AG20443 (cell line): ENCODE measurements at regions not wholly inside any gene's neighbourhood (a gene's known extent, or its start where the extent isn't known, plus 50 kb on each side); places are given as distances from the start of the nearest gene placed in this dataset.

ENCODE experiments used
- DNase-seq: peaks from one replicate; pipeline ENCODE4 v3.0.0; 2012; ENCODE audit warnings: low spot score, mixed read lengths

DNA sequence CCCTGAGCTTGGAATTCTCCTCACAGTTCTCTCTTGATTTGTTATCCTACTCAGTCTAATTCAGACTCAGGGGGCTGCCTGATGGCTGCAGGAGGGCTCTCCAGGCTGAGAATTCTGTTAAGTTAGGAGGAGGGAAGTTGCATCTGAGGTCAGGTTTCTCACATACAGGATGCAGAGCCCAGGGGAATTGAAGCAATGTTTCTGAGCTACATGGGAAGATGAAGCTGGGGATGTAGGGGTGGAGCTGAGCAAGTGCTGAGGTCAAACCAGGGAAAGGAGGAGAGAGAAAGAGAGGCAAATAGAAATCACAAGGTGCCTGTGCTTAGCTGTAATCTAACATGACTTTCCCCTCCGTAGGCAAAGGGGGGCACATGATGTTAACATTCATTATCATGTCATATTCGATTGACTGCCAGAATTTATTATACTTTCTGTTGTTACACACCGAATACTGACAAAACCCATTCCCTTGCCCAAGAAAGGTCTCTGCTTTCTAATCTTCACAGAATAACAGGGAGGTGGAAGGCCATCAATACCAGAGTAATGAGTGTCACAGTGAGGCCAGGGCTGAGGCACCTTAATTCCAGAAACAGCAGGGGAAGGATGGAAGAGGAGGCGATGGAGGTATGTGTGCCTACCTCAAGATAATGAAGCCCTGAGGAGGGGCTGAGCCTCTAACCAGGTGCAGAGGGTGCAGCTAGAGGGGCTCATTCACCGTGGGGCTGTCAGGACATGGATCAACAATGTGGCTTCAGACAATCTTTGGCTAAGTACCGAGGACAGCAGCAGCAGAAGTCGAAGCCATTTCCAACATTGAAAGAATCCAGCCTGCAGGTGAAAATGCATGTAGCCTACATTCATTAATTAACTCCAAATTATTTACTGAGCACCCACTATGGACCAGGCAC lies 205.4 kb upstream of the SNX19 start:
- DNase-seq = no peak

- DNase-seq = no peak
These were observed 206.2 kb upstream of the SNX19 start for GRCh38 chr11:131122448-131122847.

DNA sequence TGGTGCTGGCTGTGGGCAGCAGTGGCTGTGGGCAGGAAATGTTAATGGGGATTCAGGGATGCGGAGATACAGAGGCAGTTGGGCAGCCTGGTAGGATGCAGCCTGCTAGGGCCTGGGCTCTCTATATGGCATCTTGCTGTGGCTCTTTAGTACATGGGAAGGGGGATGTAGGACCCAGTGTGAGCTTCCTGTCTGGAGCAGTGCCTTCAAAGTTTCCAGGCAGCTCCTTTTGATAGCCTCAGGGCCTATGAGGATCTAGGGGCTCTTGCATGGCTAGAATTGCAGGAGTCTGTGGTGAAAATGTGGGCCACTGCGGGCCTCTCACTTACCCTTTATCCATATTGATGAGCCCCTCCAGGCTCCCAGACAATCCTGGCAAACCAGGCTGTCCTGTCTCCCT lies 213.2 kb upstream of the SNX19 start:
- DNase-seq = no peak

DNA sequence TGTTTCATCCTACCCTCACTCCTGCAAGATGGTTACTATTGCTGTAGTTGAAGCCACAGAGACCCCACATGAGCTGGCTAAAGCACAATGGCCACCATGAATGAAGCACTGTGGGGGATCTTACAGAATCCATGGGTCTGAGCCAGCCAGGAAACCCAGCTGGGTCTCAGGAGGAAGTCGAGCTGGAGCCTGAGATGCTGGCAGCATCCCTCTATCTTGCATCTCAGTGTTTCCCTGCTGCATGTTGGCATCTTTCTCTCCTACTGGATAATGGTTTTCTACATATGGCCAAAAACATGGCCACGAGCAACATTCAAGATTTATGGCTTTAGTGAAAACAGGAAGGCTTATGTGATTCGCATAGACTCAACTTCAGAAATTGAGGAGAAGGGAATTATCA lies 219.3 kb upstream of the SNX19 start:
- no peak for DNase-seq

DNA sequence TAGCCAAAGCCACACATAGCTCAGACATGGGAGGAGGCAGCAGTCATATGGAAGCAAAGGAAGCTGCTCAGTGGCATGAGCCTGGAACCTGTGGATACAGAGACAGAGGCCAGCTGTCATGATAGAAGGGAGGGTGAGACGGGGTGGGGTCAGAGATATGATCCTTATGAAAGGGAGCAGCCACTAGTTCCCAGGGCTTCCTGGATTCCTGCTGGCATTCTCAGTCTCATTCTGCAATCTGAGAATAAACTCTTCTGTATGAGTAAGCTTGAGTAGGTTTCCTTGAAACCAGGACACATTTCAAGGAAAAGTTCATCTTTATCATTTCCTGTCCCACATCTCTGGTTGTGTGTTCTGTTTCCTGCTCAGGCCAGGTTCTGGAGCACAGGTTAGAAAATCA lies 220.2 kb upstream of the SNX19 start:
- DNase-seq = no peak

DNA sequence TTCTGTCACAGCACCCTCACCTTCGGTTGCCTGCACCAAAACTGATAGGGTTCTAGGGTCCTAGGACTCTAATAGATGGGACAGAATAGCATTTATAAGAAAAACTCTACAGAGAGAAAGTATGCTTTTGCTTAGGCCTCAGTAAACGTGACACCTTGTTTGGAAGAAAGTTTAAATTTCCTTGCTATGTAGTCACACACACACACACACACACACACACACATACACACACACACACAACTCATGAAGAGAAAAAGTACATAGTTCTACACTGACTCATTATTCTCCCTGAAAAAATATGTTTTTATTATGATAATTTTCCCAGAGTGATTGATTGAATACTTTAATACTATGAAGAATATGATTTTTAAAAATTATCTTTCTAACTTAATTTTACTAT lies 220.8 kb upstream of the SNX19 start:
- no peak for DNase-seq

DNA sequence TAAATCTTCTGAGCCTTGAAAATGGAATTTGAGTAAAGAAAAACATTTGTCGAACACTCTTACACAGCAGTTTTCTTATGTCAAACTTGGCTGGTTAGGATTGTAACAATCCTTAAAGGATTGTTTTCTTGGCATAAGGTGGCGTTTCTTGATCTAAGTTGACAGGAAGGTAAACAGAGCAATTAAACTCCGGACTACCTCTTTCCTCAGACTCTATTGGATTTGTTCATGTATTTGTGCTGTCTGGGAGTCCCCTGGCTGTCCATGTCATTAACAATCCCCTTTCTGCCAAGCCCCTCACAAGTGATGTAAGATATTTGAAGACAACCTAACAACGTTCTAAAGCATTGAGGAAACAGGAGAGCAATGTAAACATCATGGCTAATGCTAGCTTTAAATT lies 222.5 kb upstream of the SNX19 start:
- no peak for DNase-seq

GRCh38 chr11:131145791-131146190 lies 224.6 kb upstream of the NTM start:
- DNase-seq = no peak

DNA sequence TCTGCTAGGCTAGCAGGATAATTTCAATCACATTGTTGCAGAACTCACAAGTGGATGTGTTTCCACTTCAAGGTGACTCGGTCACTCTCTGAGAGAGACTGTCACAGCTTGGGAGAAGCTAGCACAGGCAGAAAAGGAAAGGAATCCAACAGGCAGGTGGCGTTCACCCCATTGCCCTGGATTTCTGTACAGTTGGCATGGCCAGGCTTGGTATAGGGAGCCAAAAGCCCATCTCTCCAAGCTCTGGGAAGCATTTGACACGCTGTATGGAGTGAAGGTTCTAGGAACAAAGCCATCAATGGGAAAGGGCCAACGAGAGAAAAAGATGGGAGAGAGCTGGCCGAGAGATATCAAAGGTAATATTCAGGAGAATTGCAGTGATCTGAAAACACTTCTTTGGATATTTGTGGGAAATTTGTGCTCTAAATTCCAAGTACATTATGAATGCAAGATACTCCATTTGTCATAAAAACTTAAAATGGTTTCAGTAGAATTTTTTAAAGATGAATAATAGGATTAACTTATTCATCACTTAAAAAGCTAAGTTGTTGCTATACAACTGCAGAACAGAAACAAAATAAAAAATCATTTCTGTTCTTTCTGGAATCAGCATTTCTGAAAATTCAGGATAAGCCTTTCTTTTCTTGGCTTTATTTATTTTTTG lies 223.5 kb upstream of the NTM start:
- DNase-seq = no peak

GRCh38 chr11:131154351-131154750 lies 216.1 kb upstream of the NTM start:
- DNase-seq = no peak

GRCh38 chr11:131157678-131158077 lies 212.7 kb upstream of the NTM start:
- DNase-seq = no peak

- no peak for DNase-seq
These were observed 209.6 kb upstream of the NTM start for GRCh38 chr11:131160846-131161245.

GRCh38 chr11:131163613-131164012 lies 206.8 kb upstream of the NTM start:
- no peak for DNase-seq

- DNase-seq = no peak
These were observed 205.4 kb upstream of the NTM start for GRCh38 chr11:131165036-131165435.

GRCh38 chr11:131168839-131169713 lies 201.3 kb upstream of the NTM start:
- DNase-seq = no peak

DNA sequence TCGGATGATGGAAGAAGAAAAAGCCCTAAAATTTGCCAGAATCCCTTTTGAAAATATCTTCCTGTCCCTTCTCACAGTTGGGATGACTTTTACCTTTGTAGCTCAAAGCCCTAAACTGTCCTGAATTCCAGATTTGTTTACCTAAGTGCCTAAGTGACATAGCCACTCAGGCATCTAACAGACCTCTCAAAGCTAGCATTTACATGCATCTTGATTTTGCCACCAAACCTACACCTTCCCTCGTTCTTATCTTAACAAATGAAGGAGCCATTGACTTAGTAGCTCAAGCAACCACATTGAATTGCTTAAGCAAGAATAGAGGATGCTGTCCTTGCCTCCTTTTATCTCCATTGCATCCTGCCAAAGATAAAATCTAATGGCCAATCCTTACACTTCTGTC lies 198.4 kb upstream of the NTM start:
- no peak for DNase-seq

GRCh38 chr11:131178020-131178419 lies 192.4 kb upstream of the NTM start:
- no peak for DNase-seq

- no peak for DNase-seq
These were observed 191.8 kb upstream of the NTM start for GRCh38 chr11:131178596-131178995.

- no peak for DNase-seq
These were observed 190.6 kb upstream of the NTM start for GRCh38 chr11:131179836-131180235.

GRCh38 chr11:131185915-131186314 lies 184.5 kb upstream of the NTM start:
- no peak for DNase-seq

- DNase-seq = no peak
These were observed 183.8 kb upstream of the NTM start for GRCh38 chr11:131186629-131187101.

DNA sequence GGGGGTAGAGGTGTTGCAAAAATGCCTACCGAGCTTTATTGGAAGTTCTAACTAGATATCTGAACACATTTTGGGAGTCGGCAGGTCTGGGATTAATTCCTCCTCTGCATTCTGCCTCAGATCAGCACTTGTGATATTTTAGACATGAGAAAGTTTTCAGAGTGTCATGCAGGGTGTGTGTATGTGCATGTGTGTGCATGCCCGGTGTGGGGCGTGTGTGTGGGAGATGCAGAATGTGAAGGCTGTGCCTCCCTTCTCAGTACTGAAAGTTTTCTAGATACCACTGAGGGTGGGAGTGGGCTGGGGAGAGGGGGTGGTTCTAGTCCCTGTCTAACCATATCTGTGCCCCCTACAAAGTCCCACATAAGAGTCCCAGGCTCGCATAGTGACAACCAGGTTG lies 180.0 kb upstream of the NTM start:
- no peak for DNase-seq
